Uterus (tissue), 3 donors: ENCODE measurements at regions not wholly inside any gene's neighbourhood (a gene's known extent, or its start where the extent isn't known, plus 50 kb on each side); places are given as distances from the start of the nearest gene placed in this dataset.

ENCODE experiments used
- DNase-seq, 2 donors: peaks; one replicate each; pipeline ENCODE4 v3.0.0-alpha.2; 2019 to 2020
- H3K27ac ChIP-seq, 2 donors: fragments of 200-600 bp; sonication (generic); 1 replicate in 1 of 2; 2 replicates in 1 of 2; pipeline ENCODE4 v1.5.1; 2016 to 2018
- H3K27me3 ChIP-seq, 2 donors: fragments of 200-600 bp; sonication (generic); one replicate each; pipeline ENCODE4 v1.5.1; 2018 to 2019; ENCODE audit warnings: control low read depth in 1 of 2
- H3K36me3 ChIP-seq, 2 donors: fragments of 200-600 bp; sonication (generic); one replicate each; pipeline ENCODE4 v1.5.1; 2019; ENCODE audit warnings: control low read depth in 1 of 2
- H3K4me1 ChIP-seq, 2 donors: fragments of 200-600 bp; sonication (generic); one replicate each; pipeline ENCODE4 v1.5.1; 2018 to 2019; ENCODE audit warnings: control low read depth in 1 of 2
- H3K4me3 ChIP-seq, 2 donors: fragments of 200-600 bp; sonication (generic); 1 replicate in 1 of 2; 2 replicates in 1 of 2; pipeline ENCODE4 v1.5.1; 2018 to 2019; ENCODE audit warnings: mild to moderate bottlenecking in 1 of 2
- H3K9me3 ChIP-seq, 2 donors: fragments of 200-600 bp; sonication (generic); one replicate each; pipeline ENCODE4 v1.5.1; 2019; ENCODE audit warnings: control low read depth in 1 of 2
- POLR2A ChIP-seq, 2 donors: fragments of 450-650 bp; IDR thresholded peaks; one replicate each; pipeline ENCODE4 v1.6.1; 2016; ENCODE audit warnings: antibody characterized with exemption in 2 of 2, mild to moderate bottlenecking in 1 of 2, moderate library complexity in 1 of 2
- intact Hi-C: fragments of 100-400 bp; cut with DNase I; formaldehyde crosslinking; loops from one replicate; pipeline ENCODE4 v1.15.1; 2023; ENCODE audit warnings: low total_unique reads
- TF ChIP-seq, protein P1 (sequence below), 4 experiments: fragments of 200-600 bp in 2 of 4; fragments of 450-650 bp in 2 of 4; sonication (generic) in 2 of 4; IDR thresholded peaks; one replicate each; pipeline ENCODE4 v1.5.1; 2016 to 2019; ENCODE audit warnings: antibody characterized with exemption in 4 of 4, mild to moderate bottlenecking in 2 of 4, moderate library complexity in 1 of 4
- donor health status: DM: yes; HTN: yes; CAD: no.

DNA sequence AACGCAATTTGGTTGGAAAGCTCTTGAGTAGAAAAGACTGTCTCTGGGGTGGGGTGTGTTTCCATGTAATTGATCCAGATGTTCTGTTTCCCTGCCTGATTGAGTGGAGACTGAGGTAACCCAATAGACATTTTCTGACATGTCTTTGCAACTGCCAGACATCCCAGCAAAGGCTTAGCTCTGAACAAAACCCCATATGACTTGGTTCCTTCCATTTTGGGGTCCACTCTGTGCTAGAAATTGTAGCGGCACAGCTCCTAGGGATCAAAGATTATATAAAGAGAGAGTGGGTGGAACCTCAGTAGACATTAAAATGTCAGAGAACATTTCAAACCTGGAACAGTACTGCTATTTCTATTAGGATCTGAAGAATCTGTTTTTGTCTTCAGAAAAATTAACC is 189.3 kb downstream of the EDN1 start:
- Histone ChIP-seq H3K9me3 (no peaks in the 10 kb centered on the region), H3K4me1 (no peaks in the 10 kb centered on the region), H3K27me3 (no peaks in the 10 kb centered on the region), H3K36me3 (no peaks in the 10 kb centered on the region), H3K27ac (no peak overlapping the region), H3K4me3 (no peak overlapping the region)
- intact Hi-C loops: no loop called here
- DNase-seq: no peak
- no peak for TF ChIP-seq POLR2A (IDR thresholded peaks at IDR 0.05)
- TF ChIP-seq, protein P1, sequence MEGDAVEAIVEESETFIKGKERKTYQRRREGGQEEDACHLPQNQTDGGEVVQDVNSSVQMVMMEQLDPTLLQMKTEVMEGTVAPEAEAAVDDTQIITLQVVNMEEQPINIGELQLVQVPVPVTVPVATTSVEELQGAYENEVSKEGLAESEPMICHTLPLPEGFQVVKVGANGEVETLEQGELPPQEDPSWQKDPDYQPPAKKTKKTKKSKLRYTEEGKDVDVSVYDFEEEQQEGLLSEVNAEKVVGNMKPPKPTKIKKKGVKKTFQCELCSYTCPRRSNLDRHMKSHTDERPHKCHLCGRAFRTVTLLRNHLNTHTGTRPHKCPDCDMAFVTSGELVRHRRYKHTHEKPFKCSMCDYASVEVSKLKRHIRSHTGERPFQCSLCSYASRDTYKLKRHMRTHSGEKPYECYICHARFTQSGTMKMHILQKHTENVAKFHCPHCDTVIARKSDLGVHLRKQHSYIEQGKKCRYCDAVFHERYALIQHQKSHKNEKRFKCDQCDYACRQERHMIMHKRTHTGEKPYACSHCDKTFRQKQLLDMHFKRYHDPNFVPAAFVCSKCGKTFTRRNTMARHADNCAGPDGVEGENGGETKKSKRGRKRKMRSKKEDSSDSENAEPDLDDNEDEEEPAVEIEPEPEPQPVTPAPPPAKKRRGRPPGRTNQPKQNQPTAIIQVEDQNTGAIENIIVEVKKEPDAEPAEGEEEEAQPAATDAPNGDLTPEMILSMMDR (IDR thresholded peaks at IDR 0.05): no peak

- TF ChIP-seq, protein P1 (IDR thresholded peaks at IDR 0.05): no peak
- no peak for TF ChIP-seq POLR2A (IDR thresholded peaks at IDR 0.05)
- no peak for DNase-seq
- Histone ChIP-seq H3K27me3 (no peaks in the 10 kb centered on the region), H3K4me3 (no peak overlapping the region), H3K9me3 (no peaks in the 10 kb centered on the region), H3K4me1 (no peaks in the 10 kb centered on the region), H3K36me3 (no peaks in the 10 kb centered on the region), H3K27ac (no peak overlapping the region)
- intact Hi-C loops: no loop called here
Measured at GRCh38 chr6:12479881-12480280, 189.7 kb downstream of the EDN1 start.

- TF ChIP-seq, protein P1 (IDR thresholded peaks at IDR 0.05): no peak
- no peak for TF ChIP-seq POLR2A (IDR thresholded peaks at IDR 0.05)
- no peaks in the 10 kb centered on the region for H3K9me3 ChIP-seq
- H3K4me1 ChIP-seq: no peaks in the 10 kb centered on the region
- H3K4me3 ChIP-seq: no peak overlapping the region
- DNase-seq: no peak
- no peaks in the 10 kb centered on the region for H3K27me3 ChIP-seq
- H3K27ac ChIP-seq: no peak overlapping the region
- intact Hi-C loops: no loop called here
- no peaks in the 10 kb centered on the region for H3K36me3 ChIP-seq
Measured at GRCh38 chr6:12480379-12480778, 190.2 kb downstream of the EDN1 start.

DNA sequence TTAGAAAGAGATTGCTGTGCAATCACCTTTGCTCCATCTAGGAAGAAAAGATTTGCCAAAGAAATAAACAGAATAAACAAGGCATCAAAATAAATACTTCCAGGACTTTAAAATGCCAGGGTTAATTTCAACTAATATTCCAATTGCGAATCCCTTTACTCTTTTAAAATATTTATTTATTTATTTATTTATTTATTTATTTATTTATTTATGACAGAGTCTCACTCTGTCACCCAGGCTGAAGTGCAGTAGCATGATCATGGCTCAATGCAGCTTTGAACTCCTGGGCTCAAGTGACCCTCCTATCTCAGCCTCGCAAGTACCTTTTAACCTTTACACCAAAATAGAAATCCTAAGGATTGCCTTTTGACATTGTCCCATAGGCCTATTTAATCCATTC is 191.1 kb downstream of the EDN1 start:
- TF ChIP-seq, protein P1 (IDR thresholded peaks at IDR 0.05): no peak
- no peak for TF ChIP-seq POLR2A (IDR thresholded peaks at IDR 0.05)
- no peak overlapping the region for H3K4me3 ChIP-seq
- intact Hi-C loops: no loop called here
- no peaks in the 10 kb centered on the region for H3K4me1 ChIP-seq
- DNase-seq: no peak
- no peaks in the 10 kb centered on the region for H3K27me3 ChIP-seq
- H3K9me3 ChIP-seq: no peaks in the 10 kb centered on the region
- no peaks in the 10 kb centered on the region for H3K36me3 ChIP-seq
- H3K27ac ChIP-seq: no peak overlapping the region

- Histone ChIP-seq H3K27ac (no peak overlapping the region), H3K4me3 (no peak overlapping the region), H3K4me1 (no peaks in the 10 kb centered on the region), H3K9me3 (no peaks in the 10 kb centered on the region), H3K36me3 (no peaks in the 10 kb centered on the region), H3K27me3 (no peaks in the 10 kb centered on the region)
- intact Hi-C loops: no loop called here
- TF ChIP-seq, protein P1 (IDR thresholded peaks at IDR 0.05): no peak
- no peak for TF ChIP-seq POLR2A (IDR thresholded peaks at IDR 0.05)
- DNase-seq: no peak
Measured at GRCh38 chr6:12481850-12482249, 191.7 kb downstream of the EDN1 start.
